ENCODE measurements at regions not wholly inside any gene's neighbourhood (a gene's known extent, or its start where the extent isn't known, plus 50 kb on each side); places are given as distances from the start of the nearest gene placed in this dataset.
"Not testable (repeated sequence)": the region's sequence is repeated elsewhere in the genome, so short reads cannot be mapped to it uniquely, and the experiment has no call there.

GRCh38 chr1:99504287-99504686 lies 141.6 kb upstream of the PALMD start:
- Mint-ChIP-seq H3K27ac (peak overlapping the region in 1 of 2 donors; percentile 34), H3K4me1 (no peaks in the 10 kb centered on the region), H3K27me3 (no peaks in the 10 kb centered on the region), H3K4me3 (no peak overlapping the region), H3K9me3 (no peaks in the 10 kb centered on the region)
- DNase-seq (no peak), ATAC-seq (no peak)

GRCh38 chr1:99506631-99507030 lies 139.3 kb upstream of the PALMD start:
- H3K4me3 Mint-ChIP-seq, result no peak overlapping the region
- no peak for ATAC-seq
- no peaks in the 10 kb centered on the region for H3K4me1 Mint-ChIP-seq
- peaks cover 5% of the 10 kb centered on the region for H3K27me3 Mint-ChIP-seq
- no peaks in the 10 kb centered on the region for H3K9me3 Mint-ChIP-seq
- no peak for DNase-seq
- H3K27ac Mint-ChIP-seq, result no peak overlapping the region

GRCh38 chr1:99507446-99507845 lies 138.5 kb upstream of the PALMD start:
- H3K27me3 Mint-ChIP-seq, H3K4me3 Mint-ChIP-seq, H3K27ac Mint-ChIP-seq, DNase-seq, ATAC-seq, H3K9me3 Mint-ChIP-seq, H3K4me1 Mint-ChIP-seq: not testable (repeated sequence)

GRCh38 chr1:99507906-99508732 lies 137.8 kb upstream of the PALMD start:
- no peak for DNase-seq
- ATAC-seq, result no peak
- H3K9me3 Mint-ChIP-seq, result no peaks in the 10 kb centered on the region
- H3K27me3 Mint-ChIP-seq, result peaks cover 8% of the 10 kb centered on the region
- no peak overlapping the region for H3K4me3 Mint-ChIP-seq
- no peak overlapping the region for H3K27ac Mint-ChIP-seq
- H3K4me1 Mint-ChIP-seq, result no peaks in the 10 kb centered on the region

- ATAC-seq, H3K27me3 Mint-ChIP-seq, H3K9me3 Mint-ChIP-seq, H3K27ac Mint-ChIP-seq, H3K4me3 Mint-ChIP-seq, DNase-seq, H3K4me1 Mint-ChIP-seq: not testable (repeated sequence)
Observed at GRCh38 chr1:99508733-99509445, 137.0 kb upstream of the PALMD start.

GRCh38 chr1:99514823-99515552 lies 130.9 kb upstream of the PALMD start:
- ATAC-seq, H3K4me1 Mint-ChIP-seq, H3K9me3 Mint-ChIP-seq, H3K4me3 Mint-ChIP-seq, DNase-seq, H3K27me3 Mint-ChIP-seq, H3K27ac Mint-ChIP-seq: not testable (repeated sequence)

GRCh38 chr1:99516141-99516540 lies 129.8 kb upstream of the PALMD start:
- ATAC-seq (no peak), DNase-seq (no peak)
- Mint-ChIP-seq H3K27ac (no peak overlapping the region), H3K9me3 (no peaks in the 10 kb centered on the region), H3K4me3 (no peak overlapping the region), H3K27me3 (peaks cover 8% of the 10 kb centered on the region), H3K4me1 (no peaks in the 10 kb centered on the region)

GRCh38 chr1:99520121-99520520 lies 125.8 kb upstream of the PALMD start:
- DNase-seq (no peak), ATAC-seq (no peak)
- Mint-ChIP-seq H3K27ac (no peak overlapping the region), H3K27me3 (peaks cover 4% of the 10 kb centered on the region), H3K4me3 (no peak overlapping the region), H3K9me3 (no peaks in the 10 kb centered on the region), H3K4me1 (no peaks in the 10 kb centered on the region)

- H3K27ac Mint-ChIP-seq, result peak overlapping the region in 1 of 2 donors; percentile 47
- no peaks in the 10 kb centered on the region for H3K4me1 Mint-ChIP-seq
- peaks cover 6% of the 10 kb centered on the region for H3K27me3 Mint-ChIP-seq
- ATAC-seq (no peak), DNase-seq (no peak)
- H3K4me3 Mint-ChIP-seq, result no peak overlapping the region
- no peaks in the 10 kb centered on the region for H3K9me3 Mint-ChIP-seq
Observed at GRCh38 chr1:99525331-99525730, 120.6 kb upstream of the PALMD start.

- DNase-seq, result no peak
- no peak overlapping the region for H3K4me3 Mint-ChIP-seq
Observed at GRCh38 chr1:99527078-99527477, 118.8 kb upstream of the PALMD start.

GRCh38 chr1:99527545-99527944 lies 118.4 kb upstream of the PALMD start:
- no peak for DNase-seq
- no peak for ATAC-seq
- Mint-ChIP-seq H3K9me3 (no peaks in the 10 kb centered on the region), H3K27ac (no peak overlapping the region), H3K4me1 (no peaks in the 10 kb centered on the region), H3K27me3 (peaks cover 6% of the 10 kb centered on the region), H3K4me3 (no peak overlapping the region)

More at GRCh38 chr1:99527078-99527477, 118.8 kb upstream of the PALMD start:
- H3K27ac Mint-ChIP-seq, result no peak overlapping the region
- ATAC-seq, result no peak
- no peaks in the 10 kb centered on the region for H3K4me1 Mint-ChIP-seq
- H3K27me3 Mint-ChIP-seq, result peaks cover 6% of the 10 kb centered on the region
- H3K9me3 Mint-ChIP-seq, result no peaks in the 10 kb centered on the region

GRCh38 chr1:99529002-99529401 lies 116.9 kb upstream of the PALMD start:
- H3K4me3 Mint-ChIP-seq, result no peak overlapping the region
- ATAC-seq (no peak), DNase-seq (no peak)
- H3K9me3 Mint-ChIP-seq, result no peaks in the 10 kb centered on the region
- peaks cover 6% of the 10 kb centered on the region for H3K27me3 Mint-ChIP-seq
- no peak overlapping the region for H3K27ac Mint-ChIP-seq
- no peaks in the 10 kb centered on the region for H3K4me1 Mint-ChIP-seq

GRCh38 chr1:99531578-99532275 lies 114.2 kb upstream of the PALMD start:
- no peak for ATAC-seq
- H3K4me3 Mint-ChIP-seq, result no peak overlapping the region
- H3K27ac Mint-ChIP-seq, result no peak overlapping the region
- no peaks in the 10 kb centered on the region for H3K27me3 Mint-ChIP-seq
- H3K4me1 Mint-ChIP-seq, result no peaks in the 10 kb centered on the region
- DNase-seq, result no peak
- H3K9me3 Mint-ChIP-seq, result no peaks in the 10 kb centered on the region

- no peak for DNase-seq
- H3K4me3 Mint-ChIP-seq, result no peak overlapping the region
Observed at GRCh38 chr1:99532276-99532580, 113.7 kb upstream of the PALMD start.

GRCh38 chr1:99533909-99534637 lies 111.8 kb upstream of the PALMD start:
- Mint-ChIP-seq H3K27me3 (no peaks in the 10 kb centered on the region), H3K9me3 (no peaks in the 10 kb centered on the region), H3K27ac (no peak overlapping the region), H3K4me3 (no peak overlapping the region), H3K4me1 (no peaks in the 10 kb centered on the region)
- ATAC-seq, result no peak
- no peak for DNase-seq

More at GRCh38 chr1:99532276-99532580, 113.7 kb upstream of the PALMD start:
- ATAC-seq, result no peak
- Mint-ChIP-seq H3K27me3 (no peaks in the 10 kb centered on the region), H3K9me3 (no peaks in the 10 kb centered on the region), H3K27ac (peak overlapping the region in 1 of 2 donors; percentile 30), H3K4me1 (no peaks in the 10 kb centered on the region)

Data from stimulated activated naive CD8-positive, alpha-beta T cell treated with anti-CD3 and anti-CD28 coated beads, Interleukin-15, amount 100 ng/mL, for 72 hours (primary cell).